HEK293 (cell line): ENCODE measurements at regions not wholly inside any gene's neighbourhood (a gene's known extent, or its start where the extent isn't known, plus 50 kb on each side); places are given as distances from the start of the nearest gene placed in this dataset.

Experiments used
- CTCF ChIA-PET: fragments of 350-600 bp; formaldehyde crosslinking; extraction: SDS; loops from one replicate; lab custom pipeline; 2021; ENCODE audit warnings: antibody characterized with exemption; lab: Yijun Ruan, JAX
- POLR2A ChIA-PET: fragments of 300-600 bp; formaldehyde crosslinking; extraction: SDS; loops from one replicate; lab custom pipeline; 2020; ENCODE audit warnings: antibody characterized with exemption, inconsistent platforms; lab: Yijun Ruan, JAX
- H3K27ac ChIP-seq: fragments of 200-500 bp; sonication (Bioruptor generic); 2 replicates; pipeline ENCODE4 v1.5.1; 2014; ENCODE audit warnings: low read depth, low read length, control low read depth, inconsistent platforms; ENCODE audit errors: extremely low read depth
- H3K36me3 ChIP-seq, 2 experiments: fragments of 200-500 bp in 1 of 2; sonication (Bioruptor generic) in 1 of 2; 1 replicate in 1 of 2; 2 replicates in 1 of 2; pipeline ENCODE4 v1.5.1; 2014 to 2017; ENCODE audit warnings: inconsistent platforms in 2 of 2, low read length in 2 of 2; ENCODE audit not compliant: control insufficient read depth in 2 of 2, insufficient read depth in 1 of 2
- H3K4me1 ChIP-seq: fragments of 200-500 bp; sonication (Bioruptor generic); 2 replicates; pipeline ENCODE4 v1.5.1; 2014; ENCODE audit warnings: mild to moderate bottlenecking, low read length, inconsistent platforms; ENCODE audit not compliant: control insufficient read depth, insufficient read depth
- H3K4me3 ChIP-seq: 2 replicates; pipeline ENCODE4 v1.5.1; 2011; ENCODE audit warnings: low read depth, mild to moderate bottlenecking, control low read depth, low read length, moderate library complexity
- H3K9me3 ChIP-seq: fragments of 200-500 bp; sonication (Bioruptor generic); 2 replicates; pipeline ENCODE4 v1.5.1; 2014; ENCODE audit warnings: low read depth, low read length, inconsistent platforms; ENCODE audit not compliant: control insufficient read depth, insufficient read depth
- PATZ1 ChIP-seq: fragments of 450-650 bp; formaldehyde crosslinking; IDR thresholded peaks from 2 replicates; pipeline ENCODE4 v1.5.1; 2016; ENCODE audit warnings: missing biosample characterization, missing genetic modification characterization
- REST ChIP-seq: fragments of 450-650 bp; formaldehyde crosslinking; IDR thresholded peaks from 2 replicates; pipeline ENCODE4 v1.5.1; 2016; ENCODE audit warnings: missing biosample characterization, missing genetic modification characterization
- ZIC2 ChIP-seq: fragments of 450-650 bp; formaldehyde crosslinking; IDR thresholded peaks from 2 replicates; pipeline ENCODE4 v1.5.1; 2016; ENCODE audit warnings: missing biosample characterization, missing genetic modification characterization
- ZNF10 ChIP-seq: fragments of 450-650 bp; formaldehyde crosslinking; IDR thresholded peaks from 2 replicates; pipeline ENCODE4 v1.5.1; 2017; ENCODE audit warnings: missing biosample characterization, missing genetic modification characterization
- ZNF16 ChIP-seq: fragments of 450-650 bp; formaldehyde crosslinking; IDR thresholded peaks from 2 replicates; pipeline ENCODE4 v1.5.1; 2016; ENCODE audit warnings: low read depth, missing biosample characterization, missing genetic modification characterization
- ZNF175 ChIP-seq: fragments of 450-650 bp; formaldehyde crosslinking; IDR thresholded peaks from 2 replicates; pipeline ENCODE4 v1.5.1; 2016; ENCODE audit warnings: missing biosample characterization, missing genetic modification characterization
- ZNF280D ChIP-seq: fragments of 450-650 bp; formaldehyde crosslinking; IDR thresholded peaks from 2 replicates; pipeline ENCODE4 v1.5.1; 2016; ENCODE audit warnings: missing biosample characterization, missing genetic modification characterization
- ZNF416 ChIP-seq: fragments of 450-650 bp; formaldehyde crosslinking; IDR thresholded peaks from 2 replicates; pipeline ENCODE4 v1.5.1; 2016; ENCODE audit warnings: missing biosample characterization, missing genetic modification characterization
- ZNF501 ChIP-seq: fragments of 450-650 bp; formaldehyde crosslinking; IDR thresholded peaks from 2 replicates; pipeline ENCODE4 v1.5.1; 2016; ENCODE audit warnings: missing biosample characterization, missing genetic modification characterization
- ZNF544 ChIP-seq: fragments of 450-650 bp; formaldehyde crosslinking; IDR thresholded peaks from 2 replicates; pipeline ENCODE4 v1.5.0; 2017; ENCODE audit warnings: missing biosample characterization, missing genetic modification characterization
- ZNF561 ChIP-seq: fragments of 450-650 bp; IDR thresholded peaks from 2 replicates; pipeline ENCODE4 v1.5.1; 2018; ENCODE audit warnings: missing biosample characterization, missing genetic modification characterization, borderline replicate concordance
- ZNF585B ChIP-seq: fragments of 450-650 bp; formaldehyde crosslinking; IDR thresholded peaks from 2 replicates; pipeline ENCODE4 v1.5.1; 2016; ENCODE audit warnings: missing biosample characterization, missing genetic modification characterization
- ZNF623 ChIP-seq: fragments of 450-650 bp; formaldehyde crosslinking; IDR thresholded peaks from 2 replicates; pipeline ENCODE4 v1.5.1; 2016; ENCODE audit warnings: missing biosample characterization, missing genetic modification characterization
- ZNF654 ChIP-seq: fragments of 450-650 bp; formaldehyde crosslinking; IDR thresholded peaks from 2 replicates; pipeline ENCODE4 v1.5.1; 2016; ENCODE audit warnings: low read depth, missing biosample characterization, missing genetic modification characterization
- ZNF704 ChIP-seq: fragments of 450-650 bp; formaldehyde crosslinking; IDR thresholded peaks from 2 replicates; pipeline ENCODE4 v1.5.1; 2016; ENCODE audit warnings: missing biosample characterization, missing genetic modification characterization
- ZNF768 ChIP-seq: fragments of 450-650 bp; formaldehyde crosslinking; IDR thresholded peaks from 2 replicates; pipeline ENCODE4 v1.5.1; 2018; ENCODE audit warnings: missing biosample characterization, mild to moderate bottlenecking, missing genetic modification characterization
- ZSCAN30 ChIP-seq: fragments of 450-650 bp; IDR thresholded peaks from 2 replicates; pipeline ENCODE4 v1.5.1; 2018; ENCODE audit warnings: missing biosample characterization, mild to moderate bottlenecking, missing genetic modification characterization, moderate library complexity

GRCh38 chr9:81214975-81215374 is 474.4 kb downstream of the TLE1 start (continued):
- TF ChIP-seq REST (tag by site-specific recombination), result no peak
- TF ChIP-seq ZNF175 (tag by site-specific recombination), result no peak
- TF ChIP-seq ZNF16 (tag by site-specific recombination), result no peak

- POLR2A ChIA-PET, result interaction anchor here (0.6 kb wide), 1 partner anchor 368 kb away, joined by 3 read pairs; no protein-coding TSS in a partner anchor
Measured at GRCh38 chr9:81213456-81213855, 475.9 kb downstream of the TLE1 start.

GRCh38 chr9:81211741-81212140 is 477.6 kb downstream of the TLE1 start:
- ChIA-PET CTCF (no interaction called here), POLR2A (no interaction called here)
- Histone ChIP-seq H3K4me1 (no peaks in the 10 kb centered on the region), H3K4me3 (no peak overlapping the region), H3K36me3 (no peaks in the 10 kb centered on the region), H3K9me3 (no peaks in the 10 kb centered on the region), H3K27ac (no peak overlapping the region)
- TF ChIP-seq ZSCAN30 (tag by site-specific recombination), result no peak
- TF ChIP-seq ZNF654 (tag by site-specific recombination), result no peak
- TF ChIP-seq PATZ1 (tag by site-specific recombination), result no peak
- TF ChIP-seq ZNF704 (tag by site-specific recombination), result no peak
- no peak for TF ChIP-seq ZNF501
- TF ChIP-seq ZNF416 (tag by site-specific recombination), result no peak
- TF ChIP-seq ZNF768, result no peak
- TF ChIP-seq ZNF544 (tag by site-specific recombination), result no peak
- TF ChIP-seq ZNF10 (tag by site-specific recombination), result no peak
- TF ChIP-seq ZNF561 (tag by site-specific recombination), result no peak
- TF ChIP-seq ZNF585B (tag by site-specific recombination), result no peak
- no peak for TF ChIP-seq ZNF623 (tag by site-specific recombination)
- TF ChIP-seq ZIC2 (tag by site-specific recombination), result no peak

More at GRCh38 chr9:81213456-81213855, 475.9 kb downstream of the TLE1 start:
- Histone ChIP-seq H3K4me3 (no peak overlapping the region), H3K27ac (no peak overlapping the region), H3K9me3 (no peaks in the 10 kb centered on the region), H3K36me3 (no peaks in the 10 kb centered on the region), H3K4me1 (no peaks in the 10 kb centered on the region)
- CTCF ChIA-PET, result no interaction called here
- no peak for TF ChIP-seq ZNF280D
